AG04450 (cell line): ENCODE measurements at regions not wholly inside any gene's neighbourhood (a gene's known extent, or its start where the extent isn't known, plus 50 kb on each side); places are given as distances from the start of the nearest gene placed in this dataset.

Experiments used
- CTCF ChIA-PET: fragments of 300-600, 350-600 bp; formaldehyde crosslinking; extraction: SDS; loops from one replicate; lab custom pipeline; 2022; ENCODE audit warnings: antibody characterized with exemption, inconsistent platforms; lab: Charles Lee
- POLR2A ChIA-PET: fragments of 350-600 bp; formaldehyde crosslinking; extraction: SDS; loops from one replicate; lab custom pipeline; 2021; ENCODE audit warnings: antibody characterized with exemption, inconsistent platforms; lab: Yijun Ruan, JAX
- DNase-seq: peaks from one replicate; pipeline ENCODE4 v3.0.0-alpha.2; 2011; ENCODE audit warnings: low read depth, low spot score
- H3K27ac ChIP-seq: one replicate; pipeline ENCODE4 v1.5.1; 2012; ENCODE audit warnings: low read depth, low read length, control low read depth
- H3K27me3 ChIP-seq: one replicate; pipeline ENCODE4 v1.6.0; 2012; ENCODE audit warnings: low read length; ENCODE audit not compliant: control insufficient read depth, insufficient read depth
- H3K4me3 ChIP-seq: 2 replicates; pipeline ENCODE4 v1.5.1; 2011; ENCODE audit warnings: mild to moderate bottlenecking, low read depth, low read length, control low read depth
- H3K9me3 ChIP-seq: 2 replicates; pipeline ENCODE4 v1.5.1; 2012; ENCODE audit warnings: low read length; ENCODE audit not compliant: control insufficient read depth, insufficient read depth
- TF ChIP-seq, protein P1 (sequence below): IDR thresholded peaks from 2 replicates; pipeline ENCODE4 v1.5.1; 2011; ENCODE audit warnings: low read depth, low read length, control low read depth, inconsistent platforms

DNA sequence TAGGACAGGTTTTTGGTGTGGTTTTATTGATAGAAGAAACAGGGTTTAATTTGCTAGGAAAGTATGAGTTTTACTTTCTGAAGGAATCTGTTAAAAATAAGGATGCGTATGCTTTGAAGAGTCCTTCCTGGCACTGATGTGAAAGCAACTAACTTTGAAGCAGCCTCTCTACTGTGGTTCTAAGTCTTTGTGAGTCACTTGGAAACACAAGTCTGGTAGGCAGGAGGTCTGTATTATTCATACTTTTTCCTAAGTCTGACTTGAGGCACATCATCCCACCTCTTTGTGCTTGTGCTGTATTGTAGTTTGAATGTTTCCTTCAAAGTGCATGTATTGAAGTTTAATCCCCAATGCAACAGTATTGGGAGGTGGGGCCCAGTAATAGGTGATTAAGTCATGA is 129.0 kb downstream of the TAF11L14 start:
- TF ChIP-seq, protein P1, sequence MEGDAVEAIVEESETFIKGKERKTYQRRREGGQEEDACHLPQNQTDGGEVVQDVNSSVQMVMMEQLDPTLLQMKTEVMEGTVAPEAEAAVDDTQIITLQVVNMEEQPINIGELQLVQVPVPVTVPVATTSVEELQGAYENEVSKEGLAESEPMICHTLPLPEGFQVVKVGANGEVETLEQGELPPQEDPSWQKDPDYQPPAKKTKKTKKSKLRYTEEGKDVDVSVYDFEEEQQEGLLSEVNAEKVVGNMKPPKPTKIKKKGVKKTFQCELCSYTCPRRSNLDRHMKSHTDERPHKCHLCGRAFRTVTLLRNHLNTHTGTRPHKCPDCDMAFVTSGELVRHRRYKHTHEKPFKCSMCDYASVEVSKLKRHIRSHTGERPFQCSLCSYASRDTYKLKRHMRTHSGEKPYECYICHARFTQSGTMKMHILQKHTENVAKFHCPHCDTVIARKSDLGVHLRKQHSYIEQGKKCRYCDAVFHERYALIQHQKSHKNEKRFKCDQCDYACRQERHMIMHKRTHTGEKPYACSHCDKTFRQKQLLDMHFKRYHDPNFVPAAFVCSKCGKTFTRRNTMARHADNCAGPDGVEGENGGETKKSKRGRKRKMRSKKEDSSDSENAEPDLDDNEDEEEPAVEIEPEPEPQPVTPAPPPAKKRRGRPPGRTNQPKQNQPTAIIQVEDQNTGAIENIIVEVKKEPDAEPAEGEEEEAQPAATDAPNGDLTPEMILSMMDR, result no peak
- DNase-seq, result no peak
- POLR2A ChIA-PET, result no interaction called here
- Histone ChIP-seq H3K27ac (no peak overlapping the region), H3K4me3 (no peak overlapping the region), H3K9me3 (no peaks in the 10 kb centered on the region), H3K27me3 (no peaks in the 10 kb centered on the region)
- CTCF ChIA-PET, result no interaction called here

- POLR2A ChIA-PET, result no interaction called here
- Histone ChIP-seq H3K4me3 (no peak overlapping the region), H3K9me3 (no peaks in the 10 kb centered on the region), H3K27ac (no peak overlapping the region), H3K27me3 (no peaks in the 10 kb centered on the region)
- TF ChIP-seq, protein P1, result no peak
- no peak for DNase-seq
- CTCF ChIA-PET, result no interaction called here
Measured at GRCh38 chr5:17766031-17766430, 131.8 kb downstream of the TAF11L14 start.

DNA sequence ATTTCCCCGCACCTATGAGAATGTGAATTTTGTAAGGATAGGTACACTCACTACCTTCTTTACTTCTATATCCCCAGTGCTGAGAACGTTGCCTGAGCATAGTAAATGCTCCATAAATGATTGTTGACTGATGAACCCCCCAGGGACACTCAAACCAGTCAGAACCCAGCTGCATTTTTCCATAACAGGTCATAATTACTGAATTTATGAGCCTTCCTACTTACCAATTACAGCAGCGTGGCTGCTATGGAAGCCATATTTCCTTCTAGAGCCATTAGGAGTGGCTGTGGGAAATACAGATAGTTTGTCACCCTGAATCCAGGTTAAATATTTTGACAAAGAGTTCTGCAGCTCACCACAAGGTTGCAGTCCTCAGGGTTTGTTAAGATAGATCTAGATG is 135.0 kb downstream of the TAF11L14 start:
- POLR2A ChIA-PET, result no interaction called here

DNA sequence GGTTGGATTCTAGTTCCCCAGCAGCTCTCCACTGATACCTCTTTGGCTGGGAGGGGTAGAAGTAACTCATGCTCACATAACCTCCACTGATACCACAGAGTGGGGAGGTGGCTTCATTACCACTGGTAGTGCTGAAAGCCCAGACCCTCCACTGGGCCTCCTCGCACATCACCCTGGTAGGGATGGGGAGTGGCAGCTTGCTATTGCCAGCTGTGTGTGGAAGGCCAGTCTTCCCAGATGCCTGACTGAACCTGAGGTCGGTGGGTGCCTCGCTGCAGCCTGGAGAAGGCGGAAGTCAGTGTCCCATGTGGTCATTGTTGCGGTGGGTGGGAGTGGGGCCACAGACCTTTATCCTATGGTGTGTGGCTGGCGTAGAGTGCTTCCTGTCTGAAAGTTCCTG is 138.0 kb downstream of the TAF11L14 start:
- CTCF ChIA-PET, result no interaction called here
- Histone ChIP-seq H3K27ac (no peak overlapping the region), H3K9me3 (peaks cover under 1% of the 10 kb centered on the region; the same call in 1 of the 2 replicates), H3K4me3 (no peak overlapping the region), H3K27me3 (no peaks in the 10 kb centered on the region)
- TF ChIP-seq, protein P1, result no peak
- DNase-seq, result no peak
- POLR2A ChIA-PET, result no interaction called here

More for the DNA sequence above, 135.0 kb downstream of the TAF11L14 start:
- no peak overlapping the region for H3K4me3 ChIP-seq
- CTCF ChIA-PET, result no interaction called here
- no peaks in the 10 kb centered on the region for H3K27me3 ChIP-seq
- no peak overlapping the region for H3K27ac ChIP-seq
- DNase-seq, result no peak
- TF ChIP-seq, protein P1, result no peak
- no peaks in the 10 kb centered on the region for H3K9me3 ChIP-seq

DNA sequence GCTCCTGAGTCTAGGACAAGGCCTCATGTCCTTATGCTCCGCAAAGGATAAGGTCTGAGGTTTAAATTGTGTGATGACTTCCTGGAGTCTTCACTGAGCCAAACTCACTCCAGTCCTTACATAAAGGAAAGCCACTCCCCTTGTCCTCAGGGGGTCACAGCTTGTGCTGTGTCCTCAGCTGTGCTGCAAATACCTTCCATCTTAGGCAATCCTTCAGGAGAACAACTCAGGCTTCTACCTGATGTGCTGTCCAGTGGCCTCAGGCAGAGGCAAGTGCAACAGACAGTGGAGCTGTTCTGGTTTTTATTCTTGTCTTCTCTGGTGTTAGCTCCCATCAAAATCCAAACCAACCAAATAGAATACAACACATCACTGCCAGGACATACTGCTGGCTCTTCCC is 151.5 kb downstream of the TAF11L14 start:
- Histone ChIP-seq H3K4me3 (no peak overlapping the region), H3K27ac (no peak overlapping the region), H3K27me3 (no peaks in the 10 kb centered on the region), H3K9me3 (0 out of 2 replicates have a peak, but pooled peaks cover 3% of the 10 kb centered on the region)
- CTCF ChIA-PET, result interaction anchor here (1.0 kb wide), 1 partner anchor 570 kb away, joined by 3 read pairs; no protein-coding TSS in a partner anchor
- DNase-seq, result no peak
- TF ChIP-seq, protein P1, result no peak
- POLR2A ChIA-PET, result no interaction called here
